MM.1S (cell line): ENCODE measurements at regions not wholly inside any gene's neighbourhood (a gene's known extent, or its start where the extent isn't known, plus 50 kb on each side); places are given as distances from the start of the nearest gene placed in this dataset.

Source experiments
- EZH2 ChIP-seq: fragments of 300-600 bp; sonication (generic); optimal IDR thresholded peaks from 2 replicates; pipeline ENCODE3; 2017; ENCODE audit warnings: low read depth, mild to moderate bottlenecking, antibody characterized with exemption, low read length, mixed read lengths
- EZH2phosphoT487 ChIP-seq: fragments of 300-600 bp; sonication (generic); IDR thresholded peaks from 2 replicates; pipeline ENCODE4 v1.6.1; 2018; ENCODE audit warnings: antibody characterized with exemption, low read length
- TF ChIP-seq, protein P1 (sequence below): fragments of 300-600 bp; sonication (generic); IDR thresholded peaks from 2 replicates; pipeline ENCODE4 v1.5.1; 2016; ENCODE audit warnings: antibody characterized with exemption, low read length, mixed read lengths

DNA sequence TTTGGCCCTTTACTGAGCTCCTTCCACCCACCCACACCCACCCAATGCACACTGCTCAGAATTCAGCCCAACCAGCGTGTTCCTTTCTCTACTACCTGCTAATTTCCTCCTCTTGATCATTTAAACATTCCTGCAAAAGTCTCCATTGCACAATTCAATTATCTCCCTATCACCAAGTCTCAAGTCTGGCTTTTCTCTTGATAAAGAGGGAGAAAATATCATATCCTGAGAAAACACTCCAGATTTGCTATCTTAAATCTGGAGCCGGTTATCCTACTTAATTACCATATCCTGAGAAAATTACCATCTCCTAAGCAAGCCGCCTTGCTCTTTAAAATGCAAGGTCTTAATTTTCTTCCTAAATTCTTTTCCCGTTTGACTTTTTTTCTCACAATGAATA is 505.5 kb downstream of the XPNPEP1 start:
- TF ChIP-seq, protein P1, sequence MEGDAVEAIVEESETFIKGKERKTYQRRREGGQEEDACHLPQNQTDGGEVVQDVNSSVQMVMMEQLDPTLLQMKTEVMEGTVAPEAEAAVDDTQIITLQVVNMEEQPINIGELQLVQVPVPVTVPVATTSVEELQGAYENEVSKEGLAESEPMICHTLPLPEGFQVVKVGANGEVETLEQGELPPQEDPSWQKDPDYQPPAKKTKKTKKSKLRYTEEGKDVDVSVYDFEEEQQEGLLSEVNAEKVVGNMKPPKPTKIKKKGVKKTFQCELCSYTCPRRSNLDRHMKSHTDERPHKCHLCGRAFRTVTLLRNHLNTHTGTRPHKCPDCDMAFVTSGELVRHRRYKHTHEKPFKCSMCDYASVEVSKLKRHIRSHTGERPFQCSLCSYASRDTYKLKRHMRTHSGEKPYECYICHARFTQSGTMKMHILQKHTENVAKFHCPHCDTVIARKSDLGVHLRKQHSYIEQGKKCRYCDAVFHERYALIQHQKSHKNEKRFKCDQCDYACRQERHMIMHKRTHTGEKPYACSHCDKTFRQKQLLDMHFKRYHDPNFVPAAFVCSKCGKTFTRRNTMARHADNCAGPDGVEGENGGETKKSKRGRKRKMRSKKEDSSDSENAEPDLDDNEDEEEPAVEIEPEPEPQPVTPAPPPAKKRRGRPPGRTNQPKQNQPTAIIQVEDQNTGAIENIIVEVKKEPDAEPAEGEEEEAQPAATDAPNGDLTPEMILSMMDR = no peak
- TF ChIP-seq EZH2phosphoT487 = no peak
- no peak for TF ChIP-seq EZH2
